ENCODE measurements at regions not wholly inside any gene's neighbourhood (a gene's known extent, or its start where the extent isn't known, plus 50 kb on each side); places are given as distances from the start of the nearest gene placed in this dataset.

DNA sequence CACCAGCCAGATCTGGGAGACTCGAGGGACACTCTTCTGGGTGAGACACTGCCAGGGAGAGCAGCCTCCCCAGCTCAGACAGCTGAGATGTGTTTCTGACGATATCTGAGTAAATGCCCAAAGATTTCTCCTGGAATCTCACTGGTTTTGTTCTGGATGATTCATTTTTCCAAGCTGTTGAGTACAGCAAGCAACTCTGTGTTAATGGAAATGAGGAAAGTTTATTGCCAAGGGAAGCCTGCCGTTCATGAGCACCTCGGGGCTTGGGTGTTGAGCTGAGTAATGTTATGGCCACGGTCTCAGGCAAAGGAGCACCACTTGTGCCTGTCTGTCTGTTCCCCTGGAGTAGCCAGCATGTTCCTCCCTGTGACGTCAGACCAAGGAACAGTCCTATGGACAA lies 1132.4 kb downstream of the BRD1 start:
- no peak for DNase-seq (ENCODE audit: low spot score)

- DNase-seq (ENCODE audit: low spot score) = no peak
These were observed 1133.3 kb downstream of the BRD1 start for GRCh38 chr22:48694296-48694883.

- DNase-seq (ENCODE audit: low spot score) = no peak
These were observed 1134.1 kb downstream of the BRD1 start for GRCh38 chr22:48693377-48694135.

- DNase-seq (ENCODE audit: low spot score) = no peak
These were observed 1134.8 kb downstream of the BRD1 start for GRCh38 chr22:48692734-48693376.

DNA sequence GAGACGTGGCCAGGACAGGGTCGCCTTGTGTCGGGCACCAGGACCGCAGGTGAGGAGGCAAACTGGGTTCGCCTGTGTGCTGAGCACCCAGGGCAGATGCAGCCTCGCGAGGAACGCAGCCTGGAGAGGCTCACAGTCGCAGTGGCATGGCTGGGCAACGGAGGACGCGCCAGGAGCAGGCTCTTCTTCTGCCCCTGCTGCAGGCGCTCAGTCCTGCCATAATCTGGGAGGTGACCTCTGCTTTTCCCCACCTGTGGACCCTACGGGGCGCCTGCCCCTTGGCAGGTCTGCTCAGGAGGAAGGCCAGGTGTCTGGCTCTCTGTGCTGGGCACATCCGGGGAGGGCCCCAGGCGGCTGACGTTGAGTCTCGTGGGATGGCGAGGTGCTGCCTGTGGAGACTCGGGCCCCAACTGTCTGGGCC lies 1136.2 kb downstream of the BRD1 start:
- no peak for DNase-seq (ENCODE audit: low spot score)

DNA sequence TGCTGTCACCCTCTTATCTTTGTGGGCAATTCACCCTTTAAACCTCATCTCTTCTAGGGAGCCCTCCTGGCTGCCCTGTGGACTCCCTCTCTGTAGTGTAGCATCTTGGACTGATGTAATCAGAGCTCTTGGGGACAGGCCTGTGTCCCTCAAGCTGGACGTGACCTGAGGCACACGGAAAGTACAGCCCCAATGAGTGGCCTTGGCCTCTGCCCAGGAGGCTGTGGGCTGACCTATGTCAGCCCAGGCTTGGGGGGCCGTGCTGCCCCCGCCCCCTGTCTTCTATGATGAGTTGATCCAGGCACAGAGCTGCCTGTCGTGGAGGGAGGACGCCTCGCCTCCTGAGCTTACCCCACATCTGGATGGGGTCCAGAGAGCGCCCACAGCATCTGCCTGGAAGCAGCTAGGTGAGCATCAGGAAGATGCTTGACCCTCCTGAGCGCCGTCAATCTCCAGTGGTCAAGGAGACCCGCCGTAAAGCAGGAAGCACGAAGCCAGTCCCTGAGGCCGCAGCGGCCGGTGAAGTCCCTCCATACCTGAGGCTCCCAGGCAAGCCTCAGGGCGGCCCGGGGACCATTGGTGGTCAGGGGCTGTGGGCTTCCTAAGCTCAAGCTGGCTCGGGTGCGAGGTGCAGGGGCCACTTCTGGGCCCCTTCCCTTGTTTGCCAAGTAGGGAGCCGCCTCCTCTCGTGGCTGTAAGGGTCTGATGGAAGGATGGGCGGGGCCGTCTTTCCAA lies 1136.9 kb downstream of the BRD1 start:
- DNase-seq (ENCODE audit: low spot score) = no peak

- DNase-seq (ENCODE audit: low spot score) = no peak
These were observed 1138.5 kb downstream of the BRD1 start for GRCh38 chr22:48689206-48689605.

GRCh38 chr22:48688366-48688765 lies 1139.3 kb downstream of the BRD1 start:
- no peak for DNase-seq (ENCODE audit: low spot score)

GRCh38 chr22:48687606-48688005 lies 1140.1 kb downstream of the BRD1 start:
- DNase-seq (ENCODE audit: low spot score) = no peak

DNA sequence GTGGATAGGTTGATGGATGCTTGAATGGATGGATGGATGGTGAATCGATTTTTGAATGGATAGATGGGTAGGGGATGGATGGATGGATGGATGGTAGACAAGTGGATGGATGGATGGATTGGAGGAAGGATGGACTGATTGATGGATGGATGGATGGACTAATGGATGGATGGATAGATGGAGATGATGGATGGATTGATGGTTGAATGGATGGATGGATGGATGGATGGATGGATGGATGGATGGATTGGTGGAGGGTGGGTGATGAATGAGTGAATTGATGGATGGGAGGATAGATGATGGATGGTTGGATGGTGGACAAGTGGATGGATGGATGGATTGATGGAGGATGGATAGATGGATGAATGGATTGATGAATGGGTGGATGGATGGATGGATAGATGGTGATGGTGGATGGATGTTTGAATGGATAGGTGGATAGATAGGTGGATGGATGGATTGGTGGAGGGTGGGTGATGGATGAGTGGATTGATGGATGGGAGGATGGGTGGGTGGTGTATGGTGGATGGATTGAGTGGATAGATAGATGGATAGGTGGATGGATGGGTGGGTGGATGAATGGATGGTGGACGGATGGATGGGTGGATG lies 1140.9 kb downstream of the BRD1 start:
- DNase-seq (ENCODE audit: low spot score) = no peak

GRCh38 chr22:48685767-48686166 lies 1141.9 kb downstream of the BRD1 start:
- DNase-seq (ENCODE audit: low spot score) = no peak

- DNase-seq (ENCODE audit: low spot score) = no peak
These were observed 1144.0 kb downstream of the BRD1 start for GRCh38 chr22:48683640-48684039.

DNA sequence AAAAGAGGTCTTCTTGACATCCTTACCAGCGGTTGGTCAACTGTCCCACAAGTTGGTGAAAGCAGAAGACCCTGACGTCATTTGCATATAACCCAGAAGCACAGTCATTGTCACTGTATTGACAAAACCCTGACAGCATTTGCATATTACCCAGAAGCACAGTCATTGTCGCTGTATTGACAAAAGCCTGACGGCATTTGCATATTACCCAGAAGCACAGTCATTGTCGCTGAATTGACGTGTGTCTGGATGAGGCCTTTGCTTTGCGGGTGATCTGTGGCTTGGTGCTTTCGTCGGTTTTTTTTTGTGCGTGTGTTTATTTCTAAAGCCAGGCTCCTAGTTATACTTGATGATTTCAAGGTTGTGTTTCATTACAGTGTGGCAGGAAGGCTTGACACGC lies 1145.2 kb downstream of the BRD1 start:
- DNase-seq (ENCODE audit: low spot score) = no peak

DNA sequence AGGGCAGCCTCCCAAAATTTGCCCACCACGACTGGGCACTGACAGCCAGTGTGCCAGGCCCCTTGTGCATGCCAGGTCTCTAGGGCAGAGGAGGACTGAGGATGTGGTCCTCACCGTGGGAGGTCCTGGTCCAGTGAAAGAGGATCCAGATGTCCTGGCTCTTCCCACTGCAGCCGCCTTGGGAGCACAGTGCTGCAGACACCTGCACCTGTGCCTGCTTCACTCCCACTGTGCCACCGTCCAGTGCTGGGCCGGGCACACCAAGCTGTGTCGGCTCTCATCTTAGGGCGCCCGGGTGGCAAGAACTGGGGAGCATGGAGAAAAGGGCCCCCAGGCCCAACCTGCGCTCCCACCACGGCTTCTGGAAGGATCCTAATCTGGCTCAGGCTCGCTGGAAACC lies 1147.1 kb downstream of the BRD1 start:
- DNase-seq (ENCODE audit: low spot score) = no peak

DNA sequence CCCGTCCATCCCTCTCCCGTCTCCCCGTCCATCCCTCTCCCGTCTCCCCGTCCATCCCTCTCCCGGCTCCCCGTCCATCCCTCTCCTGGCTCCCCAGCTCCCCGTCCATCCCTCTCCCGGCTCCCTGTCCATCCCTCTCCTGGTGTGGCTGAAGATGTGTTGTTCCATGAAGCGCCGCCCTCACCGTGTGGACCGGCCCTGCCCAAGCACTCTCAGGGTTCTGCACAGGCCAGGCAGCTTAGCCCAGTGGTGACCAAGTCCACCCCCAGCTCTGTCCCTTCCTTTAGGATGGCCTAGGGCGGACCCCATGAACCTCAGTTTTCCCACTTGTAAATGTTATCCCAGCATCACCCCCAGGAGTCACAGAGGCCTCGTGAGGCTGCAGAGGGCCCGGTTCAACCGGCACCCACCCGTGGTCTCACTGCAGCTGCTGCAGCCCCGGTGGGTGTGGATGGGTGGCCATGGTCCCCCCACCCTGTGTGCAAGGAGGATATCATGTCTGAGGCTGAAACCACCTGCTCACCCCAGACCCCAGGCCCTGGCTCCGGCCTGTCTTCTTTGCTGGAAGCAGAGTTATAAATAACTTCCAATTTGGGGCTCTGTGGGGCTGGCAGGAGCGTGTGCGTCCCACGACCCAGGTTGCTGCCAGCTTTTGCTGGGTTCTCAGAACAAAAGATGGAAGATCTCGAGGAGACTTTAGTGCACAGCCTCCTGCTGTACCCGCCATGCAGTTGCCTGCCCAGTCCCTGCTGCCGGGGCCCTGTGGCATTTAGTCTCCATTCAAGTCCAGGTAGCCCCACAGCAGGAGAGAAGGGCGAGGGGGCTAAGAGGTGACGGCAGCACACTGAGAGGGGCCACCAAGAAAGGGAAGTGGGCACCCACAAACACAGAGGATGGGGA lies 1147.8 kb downstream of the BRD1 start:
- no peak for DNase-seq (ENCODE audit: low spot score)

DNA sequence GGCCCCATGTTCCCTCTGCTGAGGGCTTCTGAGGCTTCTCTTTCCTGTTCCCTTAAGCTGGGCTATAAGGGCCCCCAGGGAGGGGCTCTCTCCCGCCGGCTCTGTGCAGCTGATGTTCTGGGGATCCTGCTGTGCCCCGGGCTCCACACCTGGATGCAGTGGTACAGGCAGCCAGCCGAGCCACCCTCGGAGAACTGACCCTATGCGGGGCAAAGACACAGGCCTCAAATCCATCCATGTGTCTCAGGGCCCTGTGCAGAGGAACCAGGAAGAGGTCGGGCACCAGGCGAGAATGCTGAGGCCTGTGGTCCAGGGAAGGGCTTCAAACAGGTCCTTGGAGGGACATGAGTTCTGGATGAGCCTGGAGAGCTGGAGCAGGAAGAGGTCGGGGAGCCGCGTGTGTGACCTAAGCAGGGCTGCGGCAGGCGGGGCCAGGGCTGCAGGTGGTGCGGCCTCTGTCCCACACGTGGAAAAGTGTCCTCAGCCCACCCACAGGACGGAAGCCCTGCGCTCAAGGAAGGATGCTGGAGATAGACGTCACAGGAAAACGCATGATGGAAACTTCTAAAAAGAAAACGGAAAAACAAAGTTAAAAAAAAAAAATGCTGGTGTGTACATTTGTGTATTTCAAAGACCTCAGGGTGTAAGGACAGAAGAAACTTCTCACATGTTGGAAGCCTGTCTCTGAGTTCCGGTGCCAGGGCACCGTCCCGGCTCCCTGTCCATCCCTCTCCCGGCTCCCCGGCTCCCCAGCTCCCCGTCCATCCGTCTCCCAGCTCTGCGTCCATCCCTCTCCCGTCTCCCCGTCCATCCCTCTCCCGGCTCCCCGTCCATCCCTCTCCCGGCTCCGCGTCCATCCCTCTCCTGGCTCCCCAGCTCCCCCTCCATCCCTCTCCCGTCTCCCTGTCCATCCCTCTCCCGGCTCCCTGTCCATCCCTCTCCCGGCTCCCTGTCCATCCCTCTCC lies 1149.2 kb downstream of the BRD1 start:
- no peak for DNase-seq (ENCODE audit: low spot score)

DNA sequence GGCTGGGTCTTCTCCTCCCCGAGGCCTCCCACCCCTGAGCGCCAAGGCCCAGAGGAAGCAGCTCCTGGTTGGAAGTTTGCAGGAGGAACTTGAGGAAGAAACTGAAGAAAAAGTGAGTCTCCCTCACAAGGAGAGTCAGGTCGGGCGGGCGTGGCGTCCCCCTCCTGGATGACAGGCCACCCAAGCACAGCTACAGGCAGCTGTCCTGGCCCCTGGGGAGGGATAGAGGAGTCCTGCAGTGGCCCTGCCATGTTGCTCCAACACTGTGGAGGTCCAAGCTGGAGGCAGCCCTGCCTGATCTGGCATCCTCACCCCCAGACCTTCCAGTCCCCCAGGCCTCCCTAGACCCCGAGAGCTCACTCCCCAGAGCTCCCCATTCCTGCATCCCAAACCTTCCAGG lies 1150.1 kb downstream of the BRD1 start:
- DNase-seq (ENCODE audit: low spot score) = no peak

- no peak for DNase-seq (ENCODE audit: low spot score)
These were observed 1150.5 kb downstream of the BRD1 start for GRCh38 chr22:48677168-48677520.

GRCh38 chr22:48676266-48677167 lies 1151.2 kb downstream of the BRD1 start:
- DNase-seq (ENCODE audit: low spot score) = no peak
